C4-2B (cell line): ENCODE measurements at regions not wholly inside any gene's neighbourhood (a gene's known extent, or its start where the extent isn't known, plus 50 kb on each side); places are given as distances from the start of the nearest gene placed in this dataset.

Experiments
- ZFX ChIP-seq: fragments of 450-650 bp; IDR thresholded peaks from 2 replicates; pipeline ENCODE4 v1.6.1; 2017
- TF ChIP-seq, protein P1 (sequence below): fragments of 450-650 bp; conservative IDR thresholded peaks from 2 replicates; pipeline ENCODE4 v1.5.1; 2017; ENCODE audit warnings: mild to moderate bottlenecking

DNA sequence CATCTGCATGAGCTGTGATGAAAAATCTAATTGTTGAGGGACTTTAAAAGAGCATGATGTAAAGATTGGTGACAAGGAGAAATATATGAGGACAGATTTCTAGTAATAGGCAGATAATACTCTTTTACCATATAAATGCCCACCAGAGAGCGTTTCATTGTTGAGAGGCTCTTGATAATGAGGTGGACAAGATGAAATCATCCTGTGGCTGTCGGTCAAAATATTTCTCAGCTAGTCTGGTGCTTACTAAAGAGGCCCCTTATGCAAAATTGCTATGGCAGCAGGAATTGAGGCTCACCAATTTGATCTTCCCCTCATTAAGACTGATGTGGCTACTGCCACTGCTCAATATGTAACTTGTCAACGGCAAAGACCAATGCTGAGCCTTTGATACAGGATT is 225.0 kb upstream of the RASGRP1 start:
- TF ChIP-seq, protein P1, sequence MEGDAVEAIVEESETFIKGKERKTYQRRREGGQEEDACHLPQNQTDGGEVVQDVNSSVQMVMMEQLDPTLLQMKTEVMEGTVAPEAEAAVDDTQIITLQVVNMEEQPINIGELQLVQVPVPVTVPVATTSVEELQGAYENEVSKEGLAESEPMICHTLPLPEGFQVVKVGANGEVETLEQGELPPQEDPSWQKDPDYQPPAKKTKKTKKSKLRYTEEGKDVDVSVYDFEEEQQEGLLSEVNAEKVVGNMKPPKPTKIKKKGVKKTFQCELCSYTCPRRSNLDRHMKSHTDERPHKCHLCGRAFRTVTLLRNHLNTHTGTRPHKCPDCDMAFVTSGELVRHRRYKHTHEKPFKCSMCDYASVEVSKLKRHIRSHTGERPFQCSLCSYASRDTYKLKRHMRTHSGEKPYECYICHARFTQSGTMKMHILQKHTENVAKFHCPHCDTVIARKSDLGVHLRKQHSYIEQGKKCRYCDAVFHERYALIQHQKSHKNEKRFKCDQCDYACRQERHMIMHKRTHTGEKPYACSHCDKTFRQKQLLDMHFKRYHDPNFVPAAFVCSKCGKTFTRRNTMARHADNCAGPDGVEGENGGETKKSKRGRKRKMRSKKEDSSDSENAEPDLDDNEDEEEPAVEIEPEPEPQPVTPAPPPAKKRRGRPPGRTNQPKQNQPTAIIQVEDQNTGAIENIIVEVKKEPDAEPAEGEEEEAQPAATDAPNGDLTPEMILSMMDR: no peak
- TF ChIP-seq ZFX: no peak
